B cell (primary cell): ENCODE measurements at regions not wholly inside any gene's neighbourhood (a gene's known extent, or its start where the extent isn't known, plus 50 kb on each side); places are given as distances from the start of the nearest gene placed in this dataset.
A peak's percentile ranks its signal among the peaks of the same experiment; 100 is the strongest.

Source experiments
- ATAC-seq: fragments of 200-7000 bp; cut with Tn5 transposase; one replicate; pipeline ENCODE4 v1.10.0; 2021; ENCODE audit warnings: low read depth, mild to moderate bottlenecking, moderate number of reproducible peaks, moderate library complexity
- CTCF ChIA-PET: fragments of 350-600 bp; sonication (Branson Sonifier 250); formaldehyde crosslinking; loops from one replicate; lab custom pipeline; 2021; ENCODE audit warnings: antibody characterized with exemption, inconsistent platforms; lab: Charles Lee
- POLR2A ChIA-PET: fragments of 350-600 bp; sonication (Branson Sonifier 250); formaldehyde crosslinking; loops from one replicate; lab custom pipeline; 2021; ENCODE audit warnings: antibody characterized with exemption; lab: Charles Lee
- DNase-seq: peaks from one replicate; pipeline ENCODE4 v3.0.0; 2013
- H2AFZ ChIP-seq: 2 replicates; pipeline ENCODE4 v1.6.1; 2012; ENCODE audit warnings: mild to moderate bottlenecking, low read depth, low read length; ENCODE audit not compliant: insufficient read depth, poor library complexity, severe bottlenecking
- H3K27ac ChIP-seq, 2 donors: 1 replicate in 1 of 2; 2 replicates in 1 of 2; pipeline ENCODE4 v1.5.1; 2012 to 2013; ENCODE audit warnings: low read length in 2 of 2, mild to moderate bottlenecking in 2 of 2, moderate library complexity in 1 of 2
- H3K27me3 ChIP-seq, 4 experiments: fragments of 200-600 bp in 1 of 4; sonication (generic) in 1 of 4; replicated peaks in 1 of 4; 1 replicate in 2 of 4; 2 replicates in 2 of 4; pipeline versions ENCODE4 v1.6.1 to v1.7.0; 2013 to 2016; ENCODE audit warnings: low read length in 3 of 4, mild to moderate bottlenecking in 2 of 4, mixed read lengths in 1 of 4, moderate library complexity in 1 of 4; ENCODE audit not compliant: insufficient read depth in 4 of 4, control insufficient read depth in 3 of 4; ENCODE audit errors: control extremely low read depth in 1 of 4
- H3K36me3 ChIP-seq, 2 experiments: replicated peaks in 1 of 2; 1 replicate in 1 of 2; 2 replicates in 1 of 2; pipeline versions ENCODE4 v1.6.1 to v1.7.1; 2013; ENCODE audit warnings: low read length in 1 of 2; ENCODE audit not compliant: insufficient read depth in 2 of 2, control insufficient read depth in 1 of 2; ENCODE audit errors: control extremely low read depth in 1 of 2, extremely low read depth in 1 of 2
- H3K4me1 ChIP-seq, 2 donors: fragments of 200-600 bp in 1 of 2; sonication (generic) in 1 of 2; 1 replicate in 1 of 2; 2 replicates in 1 of 2; pipeline versions ENCODE4 v1.5.1 to v1.6.1; 2013 to 2017; ENCODE audit warnings: low read length in 2 of 2; ENCODE audit not compliant: control insufficient read depth in 2 of 2, insufficient read depth in 2 of 2
- H3K4me2 ChIP-seq: replicated peaks from 2 replicates; pipeline ENCODE3; 2012; ENCODE audit warnings: mild to moderate bottlenecking, low read depth, low read length; ENCODE audit not compliant: poor library complexity, severe bottlenecking
- H3K4me3 ChIP-seq, 5 experiments: fragments of 200-600 bp in 1 of 5; sonication (generic) in 1 of 5; 1 replicate in 3 of 5; 2 replicates in 2 of 5; pipeline versions ENCODE4 v1.5.1 to v1.7.0; 2011 to 2016; ENCODE audit warnings: low read length in 4 of 5, mild to moderate bottlenecking in 4 of 5, low read depth in 2 of 5, control low read depth in 1 of 5, moderate library complexity in 1 of 5; ENCODE audit not compliant: insufficient read depth in 1 of 5; ENCODE audit errors: control extremely low read depth in 1 of 5, extremely low read depth in 1 of 5
- H3K79me2 ChIP-seq: fragments of 200-600 bp; sonication (generic); one replicate; pipeline ENCODE4 v1.6.0; 2016; ENCODE audit warnings: low read length; ENCODE audit not compliant: control insufficient read depth, insufficient read depth
- H3K9ac ChIP-seq: fragments of 200-600 bp; sonication (generic); 2 replicates; pipeline ENCODE4 v1.6.1; 2017; ENCODE audit warnings: mild to moderate bottlenecking, low read length, moderate library complexity
- H3K9me3 ChIP-seq, 3 donors: one replicate each; pipeline versions ENCODE4 v1.6.1 to v1.7.1; 2013; ENCODE audit warnings: low read length in 2 of 3; ENCODE audit not compliant: control insufficient read depth in 2 of 3, insufficient read depth in 1 of 3; ENCODE audit errors: control extremely low read depth in 1 of 3
- H4K20me1 ChIP-seq: 2 replicates; pipeline ENCODE4 v1.6.0; 2012; ENCODE audit warnings: mild to moderate bottlenecking, low read length; ENCODE audit not compliant: insufficient read depth, control insufficient read depth, poor library complexity, severe bottlenecking
- H3K27ac Mint-ChIP-seq: one replicate; pipeline ENCODE4 v1.8.0; 2021; ENCODE audit warnings: mixed read lengths
- H3K27me3 Mint-ChIP-seq: one replicate; pipeline ENCODE4 v1.8.0; 2021; ENCODE audit warnings: mixed read lengths
- H3K4me1 Mint-ChIP-seq: one replicate; pipeline ENCODE4 v1.8.0; 2021; ENCODE audit warnings: mixed read lengths
- H3K4me3 Mint-ChIP-seq: one replicate; pipeline ENCODE4 v1.8.0; 2021; ENCODE audit warnings: mixed read lengths
- H3K9me3 Mint-ChIP-seq: one replicate; pipeline ENCODE4 v1.8.0; 2022; ENCODE audit warnings: mixed read lengths; ENCODE audit not compliant: insufficient read depth
- CTCF ChIP-seq: fragments of 200-600 bp; IDR thresholded peaks from one replicate; pipeline ENCODE4 v1.8.0; 2022; ENCODE audit warnings: antibody characterized with exemption, mild to moderate bottlenecking
- EZH2 ChIP-seq: IDR thresholded peaks from 2 replicates; pipeline ENCODE4 v1.6.1; 2012; ENCODE audit warnings: borderline replicate concordance, low read depth, mild to moderate bottlenecking, moderate library complexity, low read length; ENCODE audit not compliant: insufficient read depth, poor library complexity, severe bottlenecking
- WGBS: methylation state at CpG from one replicate; pipeline ENCODE4 v1.1.5; 2013; ENCODE audit warnings: missing lambda C conversion rate; ENCODE audit not compliant: insufficient coverage; 5-methylcytosine and 5-hydroxymethylcytosine counted together
- intact Hi-C: fragments of 100-400 bp; cut with micrococcal nuclease; formaldehyde crosslinking; loops from one replicate; pipeline ENCODE4 v1.10.0; 2022

DNA sequence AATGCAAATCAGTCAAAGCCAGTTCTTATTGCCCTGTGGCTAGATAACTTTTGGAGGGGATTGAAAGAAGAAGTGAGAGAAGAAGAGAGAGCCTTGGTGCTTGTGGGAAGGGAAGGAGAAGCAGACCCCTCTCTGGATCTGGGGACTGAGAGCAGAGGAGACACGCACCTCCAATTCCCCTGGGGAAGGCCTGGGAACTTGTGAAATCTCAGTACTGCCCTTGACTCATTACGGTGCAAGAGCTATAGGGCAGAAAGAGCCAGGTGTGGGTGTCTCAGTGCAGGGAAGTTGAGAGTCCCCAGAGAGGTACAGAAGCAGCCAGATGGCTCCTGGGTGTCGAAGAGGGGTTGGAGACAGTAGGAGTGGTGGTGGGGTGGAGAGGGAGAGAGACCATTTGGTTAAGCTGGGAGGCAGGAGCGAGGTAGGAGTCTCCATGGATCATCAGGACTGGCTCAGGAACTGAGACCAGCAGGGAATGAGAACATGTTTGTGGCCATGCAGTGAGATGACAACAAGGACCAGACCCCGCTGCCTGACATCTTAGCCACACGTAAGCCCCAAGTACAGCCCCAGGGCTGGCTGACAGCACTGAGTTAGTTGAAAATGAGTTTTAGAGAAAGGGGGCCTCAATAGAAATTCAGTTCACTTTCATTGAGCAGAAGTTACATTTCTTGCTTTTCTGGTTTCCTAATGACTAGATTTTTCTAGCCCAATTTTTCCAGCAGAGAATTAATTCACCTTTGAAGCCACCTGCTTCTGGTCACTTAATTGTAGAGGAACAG is 238.2 kb downstream of the BUB3 start:
- no peaks in the 10 kb centered on the region for H3K79me2 ChIP-seq
- H3K4me2 ChIP-seq = peak overlapping the region; percentile 50
- H4K20me1 ChIP-seq = no peaks in the 10 kb centered on the region
- no peak overlapping the region for H3K27ac ChIP-seq
- H3K9ac ChIP-seq = no peak overlapping the region
- DNase-seq = peak; percentile 35
- TF ChIP-seq EZH2 = no peak
- no peak for TF ChIP-seq CTCF
- ChIA-PET POLR2A (no interaction called here), CTCF (no interaction called here)
- H3K27ac Mint-ChIP-seq = no peak overlapping the region
- no peak overlapping the region for H3K4me3 Mint-ChIP-seq
- intact Hi-C loops = no loop called here
- H3K9me3 ChIP-seq = peaks cover 0 to 29% (median 3%) of the 10 kb centered on the region in 3 donors
- no peaks in the 10 kb centered on the region for H3K36me3 ChIP-seq
- WGBS = 7% methylated on average over 4 of the region's 6 CpGs
- H2AFZ ChIP-seq = no peak overlapping the region
- no peaks in the 10 kb centered on the region for H3K27me3 ChIP-seq
- H3K4me1 ChIP-seq = peaks cover 20 to 30% of the 10 kb centered on the region in 2 donors
- peaks cover 2% of the 10 kb centered on the region for H3K9me3 Mint-ChIP-seq
- H3K4me1 Mint-ChIP-seq = peaks cover under 1% of the 10 kb centered on the region
- H3K4me3 ChIP-seq = no peak overlapping the region
- no peaks in the 10 kb centered on the region for H3K27me3 Mint-ChIP-seq
- ATAC-seq = peak; percentile 39

DNA sequence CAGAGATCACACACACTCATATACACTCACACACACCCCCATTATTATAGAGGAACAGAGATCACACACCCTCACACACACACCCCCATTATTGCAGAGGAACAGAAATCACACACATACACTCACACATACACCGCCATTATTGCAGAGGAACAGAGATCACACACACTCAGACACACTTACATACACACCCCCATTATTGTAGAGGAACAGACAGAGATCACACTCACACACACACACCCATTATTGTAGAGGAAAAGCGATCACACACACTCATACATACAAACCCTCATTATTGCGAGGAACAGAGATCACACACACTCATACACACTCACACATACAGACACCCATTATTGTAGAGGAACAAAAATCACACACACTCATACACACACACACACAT is 239.0 kb downstream of the BUB3 start:
- no peak overlapping the region for H3K4me3 ChIP-seq
- Mint-ChIP-seq H3K4me1 (peaks cover 8% of the 10 kb centered on the region), H3K4me3 (no peak overlapping the region), H3K27ac (no peak overlapping the region), H3K9me3 (peaks cover 2% of the 10 kb centered on the region), H3K27me3 (no peaks in the 10 kb centered on the region)
- 93% methylated on average over 3 of the region's 3 CpGs for WGBS
- CTCF ChIA-PET = no interaction called here
- no peak overlapping the region for H3K9ac ChIP-seq
- POLR2A ChIA-PET = no interaction called here
- no peak overlapping the region for H3K4me2 ChIP-seq
- intact Hi-C loops = no loop called here
- no peak for DNase-seq
- no peaks in the 10 kb centered on the region for H3K79me2 ChIP-seq
- H3K4me1 ChIP-seq = peaks cover 26 to 38% of the 10 kb centered on the region in 2 donors
- H3K27me3 ChIP-seq = no peaks in the 10 kb centered on the region
- H4K20me1 ChIP-seq = no peaks in the 10 kb centered on the region
- H2AFZ ChIP-seq = no peak overlapping the region
- TF ChIP-seq EZH2 (no peak), CTCF (no peak)
- H3K27ac ChIP-seq = no peak overlapping the region
- ATAC-seq = no peak
- no peaks in the 10 kb centered on the region for H3K36me3 ChIP-seq
- peaks cover 0 to 25% (median 0%) of the 10 kb centered on the region in 3 donors for H3K9me3 ChIP-seq
